HG03354 (cell line): ENCODE measurements at regions not wholly inside any gene's neighbourhood (a gene's known extent, or its start where the extent isn't known, plus 50 kb on each side); places are given as distances from the start of the nearest gene placed in this dataset.

Source experiments
- ATAC-seq: cut with Tn5 transposase; IDR thresholded peaks from one replicate; pipeline ENCODE4 v1.9.1; 2021; ENCODE audit warnings: mild to moderate bottlenecking; ENCODE audit not compliant: unreplicated experiment, poor library complexity, severe bottlenecking

- no peak for ATAC-seq
These were observed 230.6 kb upstream of the CD180 start for GRCh38 chr5:67426961-67427849.

- no peak for ATAC-seq
These were observed 228.9 kb upstream of the CD180 start for GRCh38 chr5:67425514-67425913.

GRCh38 chr5:67417839-67418238, 221.2 kb upstream of the CD180 start:
- no peak for ATAC-seq

GRCh38 chr5:67416986-67417385, 220.4 kb upstream of the CD180 start:
- ATAC-seq: no peak

- ATAC-seq: no peak
These were observed 219.7 kb upstream of the CD180 start for GRCh38 chr5:67416133-67416937.

GRCh38 chr5:67414712-67415111, 218.1 kb upstream of the CD180 start:
- ATAC-seq: no peak

GRCh38 chr5:67413721-67414120, 217.1 kb upstream of the CD180 start:
- ATAC-seq: no peak

GRCh38 chr5:67409126-67409777, 212.7 kb upstream of the CD180 start:
- ATAC-seq: no peak

GRCh38 chr5:67407979-67408378, 211.4 kb upstream of the CD180 start:
- no peak for ATAC-seq

GRCh38 chr5:67405755-67406154, 209.2 kb upstream of the CD180 start:
- ATAC-seq: no peak

- no peak for ATAC-seq
These were observed 208.4 kb upstream of the CD180 start for GRCh38 chr5:67405101-67405364.

GRCh38 chr5:67404256-67405100, 207.9 kb upstream of the CD180 start:
- ATAC-seq: no peak

- ATAC-seq: no peak
These were observed 205.9 kb upstream of the CD180 start for GRCh38 chr5:67402526-67402925.

GRCh38 chr5:67401172-67401571, 204.6 kb upstream of the CD180 start:
- ATAC-seq: no peak

- no peak for ATAC-seq
These were observed 204.2 kb upstream of the CD180 start for GRCh38 chr5:67400752-67401151.

GRCh38 chr5:67395790-67396418, 199.3 kb upstream of the CD180 start:
- no peak for ATAC-seq

- ATAC-seq: no peak
These were observed 196.6 kb upstream of the CD180 start for GRCh38 chr5:67393211-67393610.

- ATAC-seq: no peak
These were observed 194.3 kb upstream of the CD180 start for GRCh38 chr5:67390935-67391334.

GRCh38 chr5:67383451-67383850, 186.9 kb upstream of the CD180 start:
- ATAC-seq: no peak
